Activated T-cell treated with anti-CD3 and anti-CD28 coated beads, Interleukin-2, amount 50 U/mL, for 24 hours (primary cell): ENCODE measurements at regions not wholly inside any gene's neighbourhood (a gene's known extent, or its start where the extent isn't known, plus 50 kb on each side); places are given as distances from the start of the nearest gene placed in this dataset.
"Not testable (repeated sequence)": the region's sequence is repeated elsewhere in the genome, so short reads cannot be mapped to it uniquely, and the experiment has no call there.

Source experiments
- DNase-seq: peaks from one replicate; pipeline ENCODE4 v3.0.0-alpha.2; 2020
- H3K27ac Mint-ChIP-seq: 2 replicates; pipeline ENCODE4 v1.8.0; 2020; ENCODE audit warnings: mild to moderate bottlenecking, mixed read lengths
- H3K27me3 Mint-ChIP-seq: 2 replicates; pipeline ENCODE4 v1.8.0; 2020; ENCODE audit warnings: mixed read lengths
- H3K36me3 Mint-ChIP-seq: 2 replicates; pipeline ENCODE4 v1.8.0; 2020; ENCODE audit warnings: low read depth, mixed read lengths
- H3K4me1 Mint-ChIP-seq: 2 replicates; pipeline ENCODE4 v1.8.0; 2020; ENCODE audit warnings: low read depth, mixed read lengths
- H3K4me3 Mint-ChIP-seq: 2 replicates; pipeline ENCODE4 v1.8.0; 2020; ENCODE audit warnings: mild to moderate bottlenecking, moderate library complexity, mixed read lengths
- H3K9me3 Mint-ChIP-seq: 2 replicates; pipeline ENCODE4 v1.8.0; 2020; ENCODE audit warnings: mixed read lengths

- DNase-seq: no peak
- Mint-ChIP-seq H3K4me3 (no peak overlapping the region), H3K27ac (no peak overlapping the region), H3K4me1 (no peaks in the 10 kb centered on the region), H3K36me3 (no peaks in the 10 kb centered on the region), H3K27me3 (no peaks in the 10 kb centered on the region), H3K9me3 (peaks cover 25% of the 10 kb centered on the region)
Observed at GRCh38 chr15:24224161-24224560, 451.4 kb upstream of the NPAP1 start.

GRCh38 chr15:24228922-24229321, 446.7 kb upstream of the NPAP1 start:
- not testable (repeated sequence) for H3K27ac Mint-ChIP-seq, DNase-seq, H3K4me1 Mint-ChIP-seq, H3K27me3 Mint-ChIP-seq, H3K4me3 Mint-ChIP-seq, H3K36me3 Mint-ChIP-seq
- H3K9me3 Mint-ChIP-seq: peaks cover 24% of the 10 kb centered on the region

GRCh38 chr15:24233134-24233533, 442.4 kb upstream of the NPAP1 start:
- H3K27me3 Mint-ChIP-seq, H3K27ac Mint-ChIP-seq, H3K36me3 Mint-ChIP-seq, H3K4me1 Mint-ChIP-seq, DNase-seq, H3K4me3 Mint-ChIP-seq: not testable (repeated sequence)
- H3K9me3 Mint-ChIP-seq: peaks cover 12% of the 10 kb centered on the region

GRCh38 chr15:24240580-24240979, 435.0 kb upstream of the NPAP1 start:
- H3K9me3 Mint-ChIP-seq, H3K4me1 Mint-ChIP-seq, H3K27me3 Mint-ChIP-seq, H3K27ac Mint-ChIP-seq, H3K36me3 Mint-ChIP-seq, H3K4me3 Mint-ChIP-seq, DNase-seq: not testable (repeated sequence)

GRCh38 chr15:24259106-24259505, 416.5 kb upstream of the NPAP1 start:
- H3K9me3 Mint-ChIP-seq: peaks cover 15% of the 10 kb centered on the region
- not testable (repeated sequence) for H3K27ac Mint-ChIP-seq, H3K27me3 Mint-ChIP-seq, DNase-seq, H3K4me1 Mint-ChIP-seq, H3K4me3 Mint-ChIP-seq, H3K36me3 Mint-ChIP-seq

- H3K27me3 Mint-ChIP-seq, H3K4me1 Mint-ChIP-seq, H3K4me3 Mint-ChIP-seq, DNase-seq, H3K27ac Mint-ChIP-seq, H3K9me3 Mint-ChIP-seq, H3K36me3 Mint-ChIP-seq: not testable (repeated sequence)
Observed at GRCh38 chr15:24260407-24260806, 415.2 kb upstream of the NPAP1 start.

GRCh38 chr15:24260854-24261253, 414.7 kb upstream of the NPAP1 start:
- not testable (repeated sequence) for H3K27ac Mint-ChIP-seq, DNase-seq, H3K27me3 Mint-ChIP-seq, H3K4me1 Mint-ChIP-seq, H3K36me3 Mint-ChIP-seq, H3K4me3 Mint-ChIP-seq, H3K9me3 Mint-ChIP-seq

GRCh38 chr15:24268536-24269165, 406.9 kb upstream of the NPAP1 start:
- not testable (repeated sequence) for DNase-seq, H3K4me3 Mint-ChIP-seq, H3K27me3 Mint-ChIP-seq, H3K36me3 Mint-ChIP-seq, H3K4me1 Mint-ChIP-seq, H3K27ac Mint-ChIP-seq
- H3K9me3 Mint-ChIP-seq: peaks cover 12% of the 10 kb centered on the region

- H3K4me3 Mint-ChIP-seq: no peak overlapping the region
- no peaks in the 10 kb centered on the region for H3K4me1 Mint-ChIP-seq
- no peak overlapping the region for H3K27ac Mint-ChIP-seq
- no peak for DNase-seq
- no peaks in the 10 kb centered on the region for H3K27me3 Mint-ChIP-seq
- H3K36me3 Mint-ChIP-seq: no peaks in the 10 kb centered on the region
- H3K9me3 Mint-ChIP-seq: peaks cover 12% of the 10 kb centered on the region
Observed at GRCh38 chr15:24269166-24269571, 406.4 kb upstream of the NPAP1 start.

GRCh38 chr15:24269923-24270322, 405.7 kb upstream of the NPAP1 start:
- Mint-ChIP-seq H3K27ac (no peak overlapping the region), H3K27me3 (no peaks in the 10 kb centered on the region), H3K4me1 (no peaks in the 10 kb centered on the region), H3K36me3 (no peaks in the 10 kb centered on the region), H3K4me3 (no peak overlapping the region), H3K9me3 (peaks cover 12% of the 10 kb centered on the region)
- DNase-seq: no peak

GRCh38 chr15:24271496-24272244, 403.9 kb upstream of the NPAP1 start:
- H3K4me3 Mint-ChIP-seq, H3K4me1 Mint-ChIP-seq, H3K36me3 Mint-ChIP-seq: not testable (repeated sequence)

GRCh38 chr15:24292837-24293236, 382.7 kb upstream of the NPAP1 start:
- Mint-ChIP-seq H3K4me1 (no peaks in the 10 kb centered on the region), H3K4me3 (no peak overlapping the region), H3K36me3 (no peaks in the 10 kb centered on the region), H3K27ac (no peak overlapping the region), H3K9me3 (peaks cover 2% of the 10 kb centered on the region), H3K27me3 (no peaks in the 10 kb centered on the region)
- DNase-seq: no peak

More at GRCh38 chr15:24271496-24272244, 403.9 kb upstream of the NPAP1 start:
- H3K27me3 Mint-ChIP-seq, H3K27ac Mint-ChIP-seq, DNase-seq, H3K9me3 Mint-ChIP-seq: not testable (repeated sequence)

- H3K4me3 Mint-ChIP-seq, H3K4me1 Mint-ChIP-seq, H3K27me3 Mint-ChIP-seq, H3K27ac Mint-ChIP-seq, DNase-seq, H3K9me3 Mint-ChIP-seq, H3K36me3 Mint-ChIP-seq: not testable (repeated sequence)
Observed at GRCh38 chr15:24300804-24301368, 374.7 kb upstream of the NPAP1 start.

- not testable (repeated sequence) for DNase-seq, H3K27me3 Mint-ChIP-seq, H3K4me1 Mint-ChIP-seq
Observed at GRCh38 chr15:24301999-24302398, 373.6 kb upstream of the NPAP1 start.

GRCh38 chr15:24304747-24305146, 370.8 kb upstream of the NPAP1 start:
- not testable (repeated sequence) for DNase-seq, H3K27me3 Mint-ChIP-seq, H3K9me3 Mint-ChIP-seq, H3K4me1 Mint-ChIP-seq, H3K27ac Mint-ChIP-seq, H3K4me3 Mint-ChIP-seq, H3K36me3 Mint-ChIP-seq

More at GRCh38 chr15:24301999-24302398, 373.6 kb upstream of the NPAP1 start:
- not testable (repeated sequence) for H3K9me3 Mint-ChIP-seq, H3K4me3 Mint-ChIP-seq, H3K27ac Mint-ChIP-seq, H3K36me3 Mint-ChIP-seq
